ENCODE measurements at regions not wholly inside any gene's neighbourhood (a gene's known extent, or its start where the extent isn't known, plus 50 kb on each side); places are given as distances from the start of the nearest gene placed in this dataset.

DNA sequence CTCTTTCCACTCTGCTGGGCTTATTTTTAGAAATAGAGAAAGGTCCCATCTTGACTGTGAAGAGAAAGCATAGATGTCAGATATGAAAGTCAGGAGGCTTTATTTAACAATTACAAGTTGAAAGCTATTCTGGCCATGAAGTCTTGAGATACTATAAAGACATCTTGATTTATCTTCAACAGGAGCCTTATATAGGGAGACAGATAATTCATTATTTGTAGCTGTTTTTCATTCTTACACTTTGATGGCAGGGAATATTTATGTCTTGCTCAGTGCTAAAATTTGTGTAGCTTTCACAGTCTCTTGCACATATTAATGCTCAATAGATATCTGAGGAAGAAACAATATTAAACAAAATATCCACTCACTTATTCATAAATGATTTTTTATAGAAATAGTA, 248.8 kb downstream of the C3orf38 start:
- DNase-seq = no peak
- H3K4me3 ChIP-seq = no peak overlapping the region
- no peaks in the 10 kb centered on the region for H3K4me1 ChIP-seq
- no peak overlapping the region for H3K9ac ChIP-seq (ENCODE audit: low read depth in 2 of 2, low read length in 2 of 2)
- H3K36me3 ChIP-seq = no peaks in the 10 kb centered on the region
- H3K27me3 ChIP-seq = no peaks in the 10 kb centered on the region
- intact Hi-C loops (cut with DNase I) = no loop called here
- no peaks in the 10 kb centered on the region for H3K9me3 ChIP-seq
- no peak overlapping the region for H3K27ac ChIP-seq
- TF ChIP-seq, protein P1, sequence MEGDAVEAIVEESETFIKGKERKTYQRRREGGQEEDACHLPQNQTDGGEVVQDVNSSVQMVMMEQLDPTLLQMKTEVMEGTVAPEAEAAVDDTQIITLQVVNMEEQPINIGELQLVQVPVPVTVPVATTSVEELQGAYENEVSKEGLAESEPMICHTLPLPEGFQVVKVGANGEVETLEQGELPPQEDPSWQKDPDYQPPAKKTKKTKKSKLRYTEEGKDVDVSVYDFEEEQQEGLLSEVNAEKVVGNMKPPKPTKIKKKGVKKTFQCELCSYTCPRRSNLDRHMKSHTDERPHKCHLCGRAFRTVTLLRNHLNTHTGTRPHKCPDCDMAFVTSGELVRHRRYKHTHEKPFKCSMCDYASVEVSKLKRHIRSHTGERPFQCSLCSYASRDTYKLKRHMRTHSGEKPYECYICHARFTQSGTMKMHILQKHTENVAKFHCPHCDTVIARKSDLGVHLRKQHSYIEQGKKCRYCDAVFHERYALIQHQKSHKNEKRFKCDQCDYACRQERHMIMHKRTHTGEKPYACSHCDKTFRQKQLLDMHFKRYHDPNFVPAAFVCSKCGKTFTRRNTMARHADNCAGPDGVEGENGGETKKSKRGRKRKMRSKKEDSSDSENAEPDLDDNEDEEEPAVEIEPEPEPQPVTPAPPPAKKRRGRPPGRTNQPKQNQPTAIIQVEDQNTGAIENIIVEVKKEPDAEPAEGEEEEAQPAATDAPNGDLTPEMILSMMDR (IDR thresholded peaks at IDR 0.05) = no peak

DNA sequence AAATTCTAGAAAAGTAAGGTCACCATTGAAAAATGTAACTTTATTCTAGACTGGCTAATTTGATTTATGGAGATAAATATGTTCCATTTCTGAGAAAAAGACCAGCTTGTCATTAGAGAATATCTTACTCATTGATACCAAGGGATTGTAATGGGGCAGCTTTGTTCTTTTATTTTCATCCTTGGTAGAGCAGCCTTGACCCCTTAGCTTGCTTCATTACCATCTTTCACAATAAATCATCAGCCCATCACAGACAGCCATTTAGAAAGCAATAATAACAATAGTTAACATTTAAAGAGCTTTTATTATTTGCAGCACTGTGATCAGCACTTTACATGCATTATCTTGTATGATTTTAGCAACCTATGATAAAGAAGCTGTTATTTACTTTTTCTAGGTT, 253.6 kb downstream of the C3orf38 start:
- intact Hi-C loops (cut with DNase I) = no loop called here
- no peak for DNase-seq

DNA sequence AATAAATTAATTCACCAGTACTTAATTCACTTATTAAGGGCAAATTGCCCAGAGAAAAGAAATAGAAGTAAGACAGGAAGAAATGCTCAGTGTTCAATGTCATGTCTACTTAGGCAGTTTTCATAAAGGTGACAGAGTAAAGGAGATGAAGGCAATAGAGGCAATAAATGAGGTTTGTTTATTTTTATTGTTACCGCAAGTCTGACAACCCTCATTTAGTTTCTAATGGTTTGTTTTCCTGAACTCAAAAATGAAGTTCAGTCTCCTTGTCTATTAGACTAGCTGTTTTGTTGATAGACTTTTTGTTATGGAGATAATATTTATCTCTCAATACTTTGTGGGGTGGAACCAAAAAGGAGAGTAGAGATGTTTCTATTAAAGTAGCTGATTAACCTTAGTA, 258.3 kb downstream of the C3orf38 start:
- Histone ChIP-seq H3K9ac (ENCODE audit: low read depth in 2 of 2, low read length in 2 of 2) (no peak overlapping the region), H3K27me3 (no peaks in the 10 kb centered on the region), H3K27ac (no peak overlapping the region), H3K9me3 (no peaks in the 10 kb centered on the region), H3K36me3 (no peaks in the 10 kb centered on the region), H3K4me1 (no peaks in the 10 kb centered on the region), H3K4me3 (no peak overlapping the region)
- TF ChIP-seq, protein P1 (IDR thresholded peaks at IDR 0.05) = no peak
- intact Hi-C loops (cut with DNase I) = no loop called here
- no peak for DNase-seq

More for the DNA sequence above, 253.6 kb downstream of the C3orf38 start:
- H3K9ac ChIP-seq (ENCODE audit: low read depth in 2 of 2, low read length in 2 of 2) = no peak overlapping the region
- no peaks in the 10 kb centered on the region for H3K4me1 ChIP-seq
- H3K36me3 ChIP-seq = no peaks in the 10 kb centered on the region
- TF ChIP-seq, protein P1 (IDR thresholded peaks at IDR 0.05) = no peak
- H3K9me3 ChIP-seq = no peaks in the 10 kb centered on the region
- H3K27ac ChIP-seq = no peak overlapping the region
- H3K27me3 ChIP-seq = no peaks in the 10 kb centered on the region
- no peak overlapping the region for H3K4me3 ChIP-seq

DNA sequence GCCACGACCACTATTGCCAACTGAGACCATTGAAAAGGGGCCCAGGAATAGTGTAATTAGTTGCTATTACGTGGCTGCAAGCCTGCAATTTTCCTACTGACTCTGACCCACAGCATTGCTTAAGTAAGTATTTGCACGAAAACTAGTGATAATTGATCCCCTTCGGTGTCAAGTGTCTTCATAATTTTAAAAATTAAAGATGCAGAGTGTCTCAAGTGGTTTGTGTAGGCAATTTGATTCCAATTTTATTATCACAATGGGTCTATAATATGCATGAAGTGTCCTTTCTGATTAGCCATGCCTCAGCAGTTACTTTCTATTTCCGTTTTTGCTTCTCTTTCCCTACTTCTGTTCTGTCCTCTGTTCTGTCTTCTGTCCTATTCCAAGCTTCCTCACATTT, 259.2 kb downstream of the C3orf38 start:
- no peak for DNase-seq
- Histone ChIP-seq H3K4me1 (no peaks in the 10 kb centered on the region), H3K27ac (no peak overlapping the region), H3K27me3 (no peaks in the 10 kb centered on the region), H3K4me3 (no peak overlapping the region), H3K9me3 (no peaks in the 10 kb centered on the region), H3K9ac (ENCODE audit: low read depth in 2 of 2, low read length in 2 of 2) (no peak overlapping the region), H3K36me3 (no peaks in the 10 kb centered on the region)
- intact Hi-C loops (cut with DNase I) = no loop called here
- TF ChIP-seq, protein P1 (IDR thresholded peaks at IDR 0.05) = no peak

DNA sequence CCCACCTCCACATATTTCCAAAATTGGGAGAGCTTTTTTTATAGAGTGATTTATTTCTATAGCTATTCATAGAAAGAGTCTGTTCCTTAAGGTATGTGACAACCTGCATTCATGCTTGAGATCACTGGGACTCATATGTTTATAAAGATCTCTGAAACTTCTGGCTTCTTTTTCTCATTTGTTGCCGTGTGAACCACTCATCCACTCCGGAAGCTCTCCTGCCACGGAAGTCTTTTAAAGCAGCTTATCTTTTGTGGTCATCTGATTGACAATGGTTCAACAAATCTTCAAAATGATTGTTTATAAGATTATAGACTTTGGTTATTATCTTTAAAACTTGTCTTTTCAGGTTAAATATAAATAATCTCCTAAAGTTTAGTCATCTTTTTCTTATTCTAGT, 260.5 kb downstream of the C3orf38 start:
- no peak for DNase-seq
- Histone ChIP-seq H3K27me3 (no peaks in the 10 kb centered on the region), H3K4me1 (no peaks in the 10 kb centered on the region), H3K9me3 (no peaks in the 10 kb centered on the region), H3K4me3 (no peak overlapping the region), H3K9ac (ENCODE audit: low read depth in 2 of 2, low read length in 2 of 2) (no peak overlapping the region), H3K36me3 (no peaks in the 10 kb centered on the region), H3K27ac (no peak overlapping the region)
- TF ChIP-seq, protein P1 (IDR thresholded peaks at IDR 0.05) = no peak
- intact Hi-C loops (cut with DNase I) = no loop called here

DNA sequence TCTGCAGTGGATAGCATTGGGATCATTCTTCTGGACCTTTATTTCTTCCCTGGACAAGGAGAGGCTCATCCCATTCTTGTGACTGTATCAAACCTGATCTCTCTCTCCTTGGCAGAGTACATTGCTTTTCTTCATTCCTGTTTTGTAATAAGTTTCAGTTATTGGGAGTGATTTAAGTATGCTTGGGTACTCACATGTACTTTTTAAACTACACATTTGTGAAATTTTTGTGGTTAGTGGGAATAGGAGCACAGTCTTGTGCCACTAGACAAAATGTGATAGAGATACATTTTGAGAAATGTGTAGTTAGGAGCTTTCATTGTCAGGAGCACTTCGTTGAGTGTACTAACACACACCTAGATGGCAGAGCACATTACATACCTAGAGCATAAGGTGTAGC, 262.6 kb downstream of the C3orf38 start:
- no peak for DNase-seq
- no peaks in the 10 kb centered on the region for H3K27me3 ChIP-seq
- no peaks in the 10 kb centered on the region for H3K4me1 ChIP-seq
- H3K9ac ChIP-seq (ENCODE audit: low read depth in 2 of 2, low read length in 2 of 2) = no peak overlapping the region
- H3K36me3 ChIP-seq = no peaks in the 10 kb centered on the region
- TF ChIP-seq, protein P1 (IDR thresholded peaks at IDR 0.05) = no peak
- H3K4me3 ChIP-seq = no peak overlapping the region
- H3K27ac ChIP-seq = no peak overlapping the region
- H3K9me3 ChIP-seq = no peaks in the 10 kb centered on the region
- intact Hi-C loops (cut with DNase I) = no loop called here
